ENCODE measurements at regions not wholly inside any gene's neighbourhood (a gene's known extent, or its start where the extent isn't known, plus 50 kb on each side); places are given as distances from the start of the nearest gene placed in this dataset.
"Not testable (repeated sequence)": the region's sequence is repeated elsewhere in the genome, so short reads cannot be mapped to it uniquely, and the experiment has no call there.

DNA sequence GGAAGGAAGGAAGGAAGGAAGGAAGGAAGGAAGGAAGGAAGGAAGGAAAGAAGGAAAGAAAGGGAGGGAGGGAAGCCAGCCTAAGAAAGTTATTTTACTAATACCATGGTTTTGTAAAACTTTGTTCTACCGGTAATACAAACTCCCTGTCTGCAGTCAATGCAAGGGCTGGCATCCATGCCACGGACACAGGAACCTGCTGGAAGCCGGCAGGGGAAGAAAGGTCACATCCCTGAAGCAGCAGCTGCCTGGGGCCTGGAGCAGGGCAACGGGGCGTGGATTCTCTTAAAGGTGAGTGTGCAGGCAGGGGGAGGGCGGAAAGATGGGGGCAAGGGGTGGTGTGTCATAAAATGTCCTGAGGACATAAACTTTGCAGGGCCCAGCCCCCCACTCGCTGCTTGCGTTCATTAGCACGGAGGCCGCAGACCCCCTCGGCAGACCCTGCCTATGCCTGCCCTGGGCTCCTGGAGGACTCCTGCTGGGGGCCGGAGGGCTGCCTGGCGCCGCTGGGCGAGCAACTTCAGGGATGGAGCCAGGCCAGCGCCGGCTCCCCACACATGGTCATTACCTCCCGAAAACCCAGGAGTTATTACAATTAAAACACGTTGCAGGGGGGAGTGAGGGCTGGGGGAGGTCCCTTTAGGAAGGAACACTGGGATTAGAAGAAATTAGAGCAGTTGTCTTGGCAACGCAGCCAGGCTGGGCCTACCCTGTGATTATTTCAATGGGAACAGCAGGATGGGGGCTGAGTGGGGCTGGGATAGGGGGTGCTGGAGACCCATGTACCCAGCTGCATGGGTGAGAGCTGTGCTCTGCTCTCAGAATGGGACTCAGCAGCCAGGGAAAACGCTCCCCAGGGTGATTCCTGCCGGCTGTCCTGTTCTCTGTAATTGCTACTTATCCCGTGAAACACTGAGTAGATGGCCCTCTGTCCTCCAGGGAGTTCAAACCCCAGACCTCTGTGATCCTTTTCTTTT is 257.9 kb downstream of the SOX9 start:
- WGBS (ENCODE audit: insufficient coverage): 24% methylated on average over 13 of the region's 23 CpGs
- peak overlapping the region; percentile 25 for H3K27ac ChIP-seq (ENCODE audit: low read depth, low read length)
- H3K9me3 ChIP-seq (ENCODE audit: control insufficient read depth, insufficient read depth, low read length): no peaks in the 10 kb centered on the region

GRCh38 chr17:72379516-72379915 is 258.7 kb downstream of the SOX9 start:
- DNase-seq (ENCODE audit: low read depth in 4 of 6, low spot score in 6 of 6): peak in 2 of 6 donors; percentile 48 to 82
- peaks cover 9% of the 10 kb centered on the region for H3K36me3 ChIP-seq (ENCODE audit: control insufficient read depth, insufficient read depth, low read length)
- no peak overlapping the region for H3K4me3 ChIP-seq (ENCODE audit: low read depth, low read length)
- H3K4me1 ChIP-seq (ENCODE audit: control insufficient read depth, insufficient read depth, low read length): peaks cover 38% of the 10 kb centered on the region
- H3K9me3 ChIP-seq (ENCODE audit: control insufficient read depth, insufficient read depth, low read length): no peaks in the 10 kb centered on the region
- WGBS (ENCODE audit: insufficient coverage): 33% methylated on average over 7 of the region's 11 CpGs
- H3K27me3 ChIP-seq (ENCODE audit: control insufficient read depth, insufficient read depth, low read length): no peaks in the 10 kb centered on the region
- peak overlapping the region; percentile 25 for H3K27ac ChIP-seq (ENCODE audit: low read depth, low read length)

More for the DNA sequence above, 257.9 kb downstream of the SOX9 start:
- no peak overlapping the region for H3K4me3 ChIP-seq (ENCODE audit: low read depth, low read length)
- peaks cover 46% of the 10 kb centered on the region for H3K4me1 ChIP-seq (ENCODE audit: control insufficient read depth, insufficient read depth, low read length)
- peak in 2 of 6 donors; percentile 77 to 88 for DNase-seq (ENCODE audit: low read depth in 4 of 6, low spot score in 6 of 6)
- no peaks in the 10 kb centered on the region for H3K27me3 ChIP-seq (ENCODE audit: control insufficient read depth, insufficient read depth, low read length)
- peaks cover 12% of the 10 kb centered on the region for H3K36me3 ChIP-seq (ENCODE audit: control insufficient read depth, insufficient read depth, low read length)

DNA sequence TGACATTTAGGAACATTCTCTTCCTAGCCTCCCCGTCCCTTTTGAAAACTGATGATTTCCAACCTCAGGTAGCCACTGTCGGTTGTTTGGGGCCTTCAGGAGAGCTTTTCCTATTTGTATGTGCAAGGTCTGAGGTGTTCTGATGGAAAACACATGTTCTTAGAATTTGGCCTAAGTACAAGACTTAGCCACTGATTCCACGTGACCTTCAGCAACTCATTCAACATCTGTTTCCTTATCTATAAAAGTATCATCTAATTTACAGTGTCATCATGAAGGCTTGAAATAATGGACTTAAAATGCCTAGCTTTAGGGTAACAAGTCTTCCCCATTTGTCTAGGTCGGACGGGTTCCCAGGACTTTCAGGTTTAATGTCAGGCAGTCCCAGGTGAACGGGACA is 259.3 kb downstream of the SOX9 start:
- 93% methylated on average over 2 of the region's 6 CpGs for WGBS (ENCODE audit: insufficient coverage)
- H3K36me3 ChIP-seq (ENCODE audit: control insufficient read depth, insufficient read depth, low read length): peaks cover 12% of the 10 kb centered on the region
- H3K4me3 ChIP-seq (ENCODE audit: low read depth, low read length): no peak overlapping the region
- H3K9me3 ChIP-seq (ENCODE audit: control insufficient read depth, insufficient read depth, low read length): no peaks in the 10 kb centered on the region
- H3K27me3 ChIP-seq (ENCODE audit: control insufficient read depth, insufficient read depth, low read length): no peaks in the 10 kb centered on the region
- H3K4me1 ChIP-seq (ENCODE audit: control insufficient read depth, insufficient read depth, low read length): peaks cover 38% of the 10 kb centered on the region
- H3K27ac ChIP-seq (ENCODE audit: low read depth, low read length): no peak overlapping the region
- no peak for DNase-seq (ENCODE audit: low read depth in 4 of 6, low spot score in 6 of 6)

GRCh38 chr17:72380737-72381136 is 259.9 kb downstream of the SOX9 start:
- Histone ChIP-seq H3K4me3 (ENCODE audit: low read depth, low read length) (no peak overlapping the region), H3K4me1 (ENCODE audit: control insufficient read depth, insufficient read depth, low read length) (peaks cover 38% of the 10 kb centered on the region), H3K9me3 (ENCODE audit: control insufficient read depth, insufficient read depth, low read length) (no peaks in the 10 kb centered on the region), H3K36me3 (ENCODE audit: control insufficient read depth, insufficient read depth, low read length) (peaks cover 12% of the 10 kb centered on the region), H3K27ac (ENCODE audit: low read depth, low read length) (no peak overlapping the region), H3K27me3 (ENCODE audit: control insufficient read depth, insufficient read depth, low read length) (no peaks in the 10 kb centered on the region)
- whole genome bisulfite sequencing (ENCODE audit: insufficient coverage): 100% methylated on average over 1 of the region's 1 CpG
- DNase-seq (ENCODE audit: low read depth in 4 of 6, low spot score in 6 of 6): no peak

DNA sequence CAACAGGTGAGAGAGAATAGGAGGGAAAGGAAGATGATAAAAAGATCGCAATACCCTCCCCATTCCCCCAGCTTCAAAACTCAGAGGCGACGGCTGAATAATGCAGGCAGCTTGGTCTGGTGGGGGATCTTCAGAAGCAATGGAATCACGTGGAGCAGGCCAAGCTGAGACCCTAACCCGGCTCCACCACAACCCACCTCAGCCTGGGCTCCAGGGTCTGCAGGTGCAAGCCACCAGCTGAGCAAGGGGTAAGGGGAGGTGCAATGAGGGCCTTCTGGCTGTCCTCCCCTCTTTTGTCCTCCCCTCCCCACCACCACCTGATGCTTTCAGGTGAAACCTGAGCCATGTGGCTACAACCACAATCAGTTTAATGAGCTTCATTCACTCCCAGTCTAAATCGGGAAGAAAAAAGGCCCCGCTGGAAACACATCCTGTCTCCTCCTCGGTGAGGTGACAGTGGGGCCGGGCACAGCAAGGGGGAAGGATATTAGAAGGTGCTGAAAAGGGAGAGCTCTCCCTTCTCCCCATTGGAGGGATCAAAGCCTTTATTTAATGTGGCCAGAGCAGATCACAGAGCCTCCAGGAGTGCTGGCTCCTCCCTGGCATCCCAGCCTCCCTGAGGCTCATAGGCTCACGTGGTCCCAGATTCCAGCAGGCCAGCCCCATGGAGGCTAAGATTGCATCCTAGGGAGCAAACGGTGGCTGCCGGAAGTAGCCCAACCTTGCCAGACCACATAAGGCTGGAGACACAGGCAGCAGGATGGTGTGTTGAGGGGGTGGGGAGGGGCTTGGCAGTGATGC is 261.0 kb downstream of the SOX9 start:
- no peak overlapping the region for H3K4me3 ChIP-seq (ENCODE audit: low read depth, low read length)
- H3K27me3 ChIP-seq (ENCODE audit: control insufficient read depth, insufficient read depth, low read length): no peaks in the 10 kb centered on the region
- 72% methylated on average over 3 of the region's 12 CpGs for WGBS (ENCODE audit: insufficient coverage)
- no peak overlapping the region for H3K27ac ChIP-seq (ENCODE audit: low read depth, low read length)
- DNase-seq (ENCODE audit: low read depth in 4 of 6, low spot score in 6 of 6): no peak
- peaks cover 31% of the 10 kb centered on the region for H3K4me1 ChIP-seq (ENCODE audit: control insufficient read depth, insufficient read depth, low read length)
- H3K9me3 ChIP-seq (ENCODE audit: control insufficient read depth, insufficient read depth, low read length): no peaks in the 10 kb centered on the region
- peaks cover 13% of the 10 kb centered on the region for H3K36me3 ChIP-seq (ENCODE audit: control insufficient read depth, insufficient read depth, low read length)

GRCh38 chr17:72382971-72383722 is 262.3 kb downstream of the SOX9 start:
- Histone ChIP-seq H3K4me3 (ENCODE audit: low read depth, low read length) (no peak overlapping the region), H3K27me3 (ENCODE audit: control insufficient read depth, insufficient read depth, low read length) (no peaks in the 10 kb centered on the region)
- DNase-seq (ENCODE audit: low read depth in 4 of 6, low spot score in 6 of 6): no peak

GRCh38 chr17:72385475-72385874 is 264.7 kb downstream of the SOX9 start:
- WGBS (ENCODE audit: insufficient coverage): 88% methylated on average over 3 of the region's 3 CpGs
- Histone ChIP-seq H3K4me3 (ENCODE audit: low read depth, low read length) (no peak overlapping the region), H3K27ac (ENCODE audit: low read depth, low read length) (no peak overlapping the region), H3K9me3 (ENCODE audit: control insufficient read depth, insufficient read depth, low read length) (no peaks in the 10 kb centered on the region), H3K36me3 (ENCODE audit: control insufficient read depth, insufficient read depth, low read length) (peaks cover 22% of the 10 kb centered on the region), H3K27me3 (ENCODE audit: control insufficient read depth, insufficient read depth, low read length) (no peaks in the 10 kb centered on the region), H3K4me1 (ENCODE audit: control insufficient read depth, insufficient read depth, low read length) (peaks cover 7% of the 10 kb centered on the region)
- DNase-seq (ENCODE audit: low read depth in 4 of 6, low spot score in 6 of 6): no peak

More at GRCh38 chr17:72382971-72383722, 262.3 kb downstream of the SOX9 start:
- H3K27ac ChIP-seq (ENCODE audit: low read depth, low read length): no peak overlapping the region
- peaks cover 15% of the 10 kb centered on the region for H3K36me3 ChIP-seq (ENCODE audit: control insufficient read depth, insufficient read depth, low read length)
- WGBS (ENCODE audit: insufficient coverage): 55% methylated on average over 4 of the region's 26 CpGs
- peaks cover 25% of the 10 kb centered on the region for H3K4me1 ChIP-seq (ENCODE audit: control insufficient read depth, insufficient read depth, low read length)
- no peaks in the 10 kb centered on the region for H3K9me3 ChIP-seq (ENCODE audit: control insufficient read depth, insufficient read depth, low read length)

- H3K36me3 ChIP-seq (ENCODE audit: control insufficient read depth, insufficient read depth, low read length): peaks cover 22% of the 10 kb centered on the region
- not testable (repeated sequence) for H3K4me1 ChIP-seq (ENCODE audit: control insufficient read depth, insufficient read depth, low read length); H3K4me3 ChIP-seq (ENCODE audit: low read depth, low read length); H3K27ac ChIP-seq (ENCODE audit: low read depth, low read length); H3K9me3 ChIP-seq (ENCODE audit: control insufficient read depth, insufficient read depth, low read length); DNase-seq (ENCODE audit: low read depth in 4 of 6, low spot score in 6 of 6); H3K27me3 ChIP-seq (ENCODE audit: control insufficient read depth, insufficient read depth, low read length)
- WGBS (ENCODE audit: insufficient coverage): no CpG with 5 or more reads among the region's 1 CpG
These were observed 265.4 kb downstream of the SOX9 start for GRCh38 chr17:72386173-72386572.

DNA sequence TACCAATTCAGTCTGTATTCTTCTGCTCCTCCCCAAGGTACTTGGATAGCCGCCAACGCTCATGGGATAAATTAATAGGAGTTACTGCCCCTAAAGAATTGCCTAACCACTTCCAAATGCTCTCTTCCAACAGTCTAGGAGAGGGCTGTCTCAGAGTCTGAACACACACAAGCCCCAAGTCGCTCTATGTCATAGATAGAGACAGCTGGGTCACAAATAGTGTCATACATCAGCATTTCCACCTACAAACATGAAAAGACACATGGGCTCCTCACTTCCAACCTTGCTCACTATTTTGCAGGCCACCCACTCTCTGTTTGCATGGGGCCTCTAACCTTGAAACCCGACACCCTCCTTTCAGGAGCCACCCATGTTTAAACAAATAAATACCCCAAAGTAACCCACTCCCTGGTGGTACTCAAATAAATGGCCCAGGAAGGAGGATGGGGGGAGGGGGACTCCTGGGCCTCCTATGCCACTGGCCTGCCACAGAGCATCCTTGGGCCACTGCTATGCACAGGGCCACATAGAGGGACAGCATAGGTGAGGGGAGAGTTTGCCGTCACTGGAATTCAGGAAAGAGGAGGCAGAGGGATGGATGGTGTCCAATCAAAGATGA is 265.9 kb downstream of the SOX9 start:
- H3K4me1 ChIP-seq (ENCODE audit: control insufficient read depth, insufficient read depth, low read length): peaks cover 7% of the 10 kb centered on the region
- DNase-seq (ENCODE audit: low read depth in 4 of 6, low spot score in 6 of 6): no peak
- WGBS (ENCODE audit: insufficient coverage): 72% methylated on average over 4 of the region's 5 CpGs
- H3K36me3 ChIP-seq (ENCODE audit: control insufficient read depth, insufficient read depth, low read length): peaks cover 20% of the 10 kb centered on the region
- no peak overlapping the region for H3K4me3 ChIP-seq (ENCODE audit: low read depth, low read length)
- H3K9me3 ChIP-seq (ENCODE audit: control insufficient read depth, insufficient read depth, low read length): no peaks in the 10 kb centered on the region
- no peaks in the 10 kb centered on the region for H3K27me3 ChIP-seq (ENCODE audit: control insufficient read depth, insufficient read depth, low read length)
- H3K27ac ChIP-seq (ENCODE audit: low read depth, low read length): no peak overlapping the region
